ENCODE measurements at regions not wholly inside any gene's neighbourhood (a gene's known extent, or its start where the extent isn't known, plus 50 kb on each side); places are given as distances from the start of the nearest gene placed in this dataset.

DNA sequence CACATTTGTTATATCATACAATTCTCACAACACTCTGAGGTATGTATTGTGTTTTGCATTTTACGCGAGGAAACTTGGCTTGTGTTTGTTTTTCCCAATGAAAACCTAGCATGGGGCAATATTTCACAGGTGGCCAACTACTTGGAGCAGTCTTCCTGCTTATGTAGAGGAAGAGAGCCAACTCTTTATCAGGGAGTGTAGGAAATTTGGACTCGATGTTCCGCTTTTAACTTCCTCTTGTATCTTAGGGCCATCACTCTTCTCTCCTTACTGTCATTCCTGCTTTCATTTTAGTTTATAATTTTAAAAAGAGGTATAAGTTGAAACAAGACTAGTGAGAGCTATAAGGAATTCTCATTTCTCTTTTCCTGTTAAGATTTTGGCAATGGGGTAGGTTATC is 107.7 kb upstream of the RPS6KA3 start:
- no peaks in the 10 kb centered on the region for H4K20me1 ChIP-seq (ENCODE audit: insufficient read depth)
- ChIA-PET POLR2A (no interaction called here), CTCF (no interaction called here), RAD21 (ENCODE audit: low non-redundant PET in 1 of 2, low total read pairs in 2 of 2, uncharacterized antibody in 2 of 2, unreplicated experiment in 2 of 2) (no interaction called here)
- BruUV-seq (replicated peaks): no TSS peak
- DNase-seq (ENCODE audit: low read depth, low spot score) (no peak), ATAC-seq (no peak)
- no peak overlapping the region for H2AFZ ChIP-seq (ENCODE audit: low read depth, low read length, poor library complexity, severe bottlenecking)
- H3K36me3 ChIP-seq (ENCODE audit: control insufficient read depth in 1 of 2, insufficient read depth in 2 of 2, low read length in 2 of 2): no peaks in the 10 kb centered on the region
- H3K79me2 ChIP-seq (ENCODE audit: insufficient read depth, low read length): no peaks in the 10 kb centered on the region
- no peaks in the 10 kb centered on the region for H3K9me2 ChIP-seq (ENCODE audit: insufficient read depth)
- no peaks in the 10 kb centered on the region for H3K27me3 ChIP-seq (ENCODE audit: insufficient read depth, low read length)
- TF ChIP-seq YY1 (IDR thresholded peaks at IDR 0.05; ENCODE audit: extremely low read depth, insufficient replicate concordance, low read depth, low read length) (no peak), ELF1 (IDR thresholded peaks at IDR 0.05; ENCODE audit: borderline replicate concordance, low read depth) (no peak), SP1 (IDR thresholded peaks at IDR 0.05; ENCODE audit: low read depth) (no peak), ZNF274 (IDR thresholded peaks at IDR 0.05; ENCODE audit: low read depth, low read length) (no peak), EZH2 (IDR thresholded peaks at IDR 0.05) (no peak), POLR2A (IDR thresholded peaks at IDR 0.05; ENCODE audit: borderline replicate concordance, extremely low read depth, insufficient read depth, insufficient read length) (no peak), RAD21 (IDR thresholded peaks at IDR 0.05; ENCODE audit: low read depth) (no peak), JUND (IDR thresholded peaks at IDR 0.05) (no peak)
- TF ChIP-seq, protein P1, sequence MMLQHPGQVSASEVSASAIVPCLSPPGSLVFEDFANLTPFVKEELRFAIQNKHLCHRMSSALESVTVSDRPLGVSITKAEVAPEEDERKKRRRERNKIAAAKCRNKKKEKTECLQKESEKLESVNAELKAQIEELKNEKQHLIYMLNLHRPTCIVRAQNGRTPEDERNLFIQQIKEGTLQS (IDR thresholded peaks at IDR 0.05): no peak
- intact Hi-C loops (cut with micrococcal nuclease): no loop called here
- H3K27ac ChIP-seq (ENCODE audit: low read depth, low read length): no peak overlapping the region
- no peak overlapping the region for H3K9ac ChIP-seq (ENCODE audit: low read length)
- H3K4me2 ChIP-seq (ENCODE audit: low read length): no peak overlapping the region
- H3K9me3 ChIP-seq (ENCODE audit: control insufficient read depth in 1 of 2, insufficient read depth in 1 of 2, low read depth in 1 of 2, low read length in 2 of 2): no peaks in the 10 kb centered on the region
- H3K4me3 ChIP-seq (replicated peaks in 1 of 2; ENCODE audit: low read depth in 1 of 2, low read length in 2 of 2): no peak overlapping the region
- 0 out of 4 replicates have a peak, but pooled peaks cover 0 to 4% of the 10 kb centered on the region in 2 experiments for H3K4me1 ChIP-seq (ENCODE audit: control insufficient read depth in 1 of 2, insufficient read depth in 2 of 2, low read length in 2 of 2)

DNA sequence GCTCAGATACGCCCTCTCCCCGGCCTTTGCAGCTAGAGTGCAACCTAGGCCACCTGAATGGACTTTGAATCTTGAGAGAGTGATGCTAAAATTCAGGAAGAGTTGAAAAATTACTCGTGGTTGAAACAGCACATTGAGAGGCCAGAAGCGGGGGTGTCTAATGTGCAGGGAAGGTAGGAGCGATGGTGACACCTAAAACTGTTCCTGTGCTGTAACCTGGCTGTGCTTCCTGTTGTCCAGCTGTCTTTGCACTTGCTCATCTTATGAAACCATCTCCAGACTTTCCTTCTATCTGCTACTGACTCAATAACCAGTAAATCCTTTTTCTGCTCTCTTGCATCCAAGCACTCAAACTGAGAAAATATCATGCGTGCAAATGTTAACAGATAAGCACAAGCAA is 106.4 kb upstream of the RPS6KA3 start:
- H3K36me3 ChIP-seq (ENCODE audit: control insufficient read depth in 1 of 2, insufficient read depth in 2 of 2, low read length in 2 of 2): no peaks in the 10 kb centered on the region
- no peak overlapping the region for H3K27ac ChIP-seq (ENCODE audit: low read depth, low read length)
- no peaks in the 10 kb centered on the region for H3K79me2 ChIP-seq (ENCODE audit: insufficient read depth, low read length)
- ChIA-PET RAD21 (ENCODE audit: low non-redundant PET in 1 of 2, low total read pairs in 2 of 2, uncharacterized antibody in 2 of 2, unreplicated experiment in 2 of 2) (no interaction called here), POLR2A (no interaction called here), CTCF (no interaction called here)
- no peaks in the 10 kb centered on the region for H3K27me3 ChIP-seq (ENCODE audit: insufficient read depth, low read length)
- 0 out of 4 replicates have a peak, but pooled peaks cover 0 to 4% of the 10 kb centered on the region in 2 experiments for H3K4me1 ChIP-seq (ENCODE audit: control insufficient read depth in 1 of 2, insufficient read depth in 2 of 2, low read length in 2 of 2)
- DNase-seq (ENCODE audit: low read depth, low spot score): no peak
- H3K9me2 ChIP-seq (ENCODE audit: insufficient read depth): no peaks in the 10 kb centered on the region
- no peak for TF ChIP-seq ELF1 (IDR thresholded peaks at IDR 0.05; ENCODE audit: borderline replicate concordance, low read depth)
- H2AFZ ChIP-seq (ENCODE audit: low read depth, low read length, poor library complexity, severe bottlenecking): no peak overlapping the region
- no peak for ATAC-seq
- no TSS peak for BruUV-seq (replicated peaks)
- no peak overlapping the region for H3K4me3 ChIP-seq (replicated peaks in 1 of 2; ENCODE audit: low read depth in 1 of 2, low read length in 2 of 2)
- no peak overlapping the region for H3K4me2 ChIP-seq (ENCODE audit: low read length)
- intact Hi-C loops (cut with micrococcal nuclease): no loop called here
- no peak overlapping the region for H3K9ac ChIP-seq (ENCODE audit: low read length)
- no peaks in the 10 kb centered on the region for H3K9me3 ChIP-seq (ENCODE audit: control insufficient read depth in 1 of 2, insufficient read depth in 1 of 2, low read depth in 1 of 2, low read length in 2 of 2)
- H4K20me1 ChIP-seq (ENCODE audit: insufficient read depth): no peaks in the 10 kb centered on the region
